ENCODE measurements at regions not wholly inside any gene's neighbourhood (a gene's known extent, or its start where the extent isn't known, plus 50 kb on each side); places are given as distances from the start of the nearest gene placed in this dataset.

- Histone ChIP-seq H3K4me3 (ENCODE audit: low read length) (no peak overlapping the region), H3K36me3 (ENCODE audit: control insufficient read depth, insufficient read depth, low read length) (no peaks in the 10 kb centered on the region), H3K27me3 (ENCODE audit: control insufficient read depth, insufficient read depth, low read length) (no peaks in the 10 kb centered on the region), H3K9ac (ENCODE audit: low read length) (no peak overlapping the region), H3K27ac (ENCODE audit: low read depth, low read length) (no peak overlapping the region), H3K4me1 (ENCODE audit: control insufficient read depth, insufficient read depth, low read length) (no peaks in the 10 kb centered on the region)
These were observed 288.3 kb downstream of the AHR start for GRCh38 chr7:17586711-17587110.

- Histone ChIP-seq H3K4me1 (ENCODE audit: control insufficient read depth, insufficient read depth, low read length) (no peaks in the 10 kb centered on the region), H3K36me3 (ENCODE audit: control insufficient read depth, insufficient read depth, low read length) (no peaks in the 10 kb centered on the region), H3K4me3 (ENCODE audit: low read length) (no peak overlapping the region), H3K9ac (ENCODE audit: low read length) (no peak overlapping the region), H3K27me3 (ENCODE audit: control insufficient read depth, insufficient read depth, low read length) (no peaks in the 10 kb centered on the region), H3K27ac (ENCODE audit: low read depth, low read length) (no peak overlapping the region)
These were observed 290.3 kb downstream of the AHR start for GRCh38 chr7:17588730-17589129.

DNA sequence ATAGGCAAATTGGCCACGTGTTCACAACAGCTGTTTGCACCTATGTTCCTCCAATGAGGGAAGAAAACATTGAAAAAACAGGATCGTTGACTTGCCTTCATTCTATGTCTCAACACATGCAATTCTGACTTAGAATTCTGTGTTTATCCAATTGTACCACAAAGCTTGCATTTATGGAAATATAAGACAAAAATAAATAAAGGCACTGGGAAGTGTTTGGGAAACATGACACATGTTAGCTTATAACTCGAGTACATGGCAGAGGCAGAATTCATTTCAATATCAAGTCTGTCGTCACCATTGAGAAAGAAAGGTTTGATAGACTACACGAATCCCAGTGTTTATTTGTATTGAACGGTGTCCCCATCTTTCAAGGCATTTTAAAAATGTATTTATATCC, 291.2 kb downstream of the AHR start:
- Histone ChIP-seq H3K4me3 (ENCODE audit: low read length) (no peak overlapping the region), H3K4me1 (ENCODE audit: control insufficient read depth, insufficient read depth, low read length) (no peaks in the 10 kb centered on the region), H3K27me3 (ENCODE audit: control insufficient read depth, insufficient read depth, low read length) (no peaks in the 10 kb centered on the region), H3K27ac (ENCODE audit: low read depth, low read length) (no peak overlapping the region), H3K36me3 (ENCODE audit: control insufficient read depth, insufficient read depth, low read length) (no peaks in the 10 kb centered on the region), H3K9ac (ENCODE audit: low read length) (no peak overlapping the region)

DNA sequence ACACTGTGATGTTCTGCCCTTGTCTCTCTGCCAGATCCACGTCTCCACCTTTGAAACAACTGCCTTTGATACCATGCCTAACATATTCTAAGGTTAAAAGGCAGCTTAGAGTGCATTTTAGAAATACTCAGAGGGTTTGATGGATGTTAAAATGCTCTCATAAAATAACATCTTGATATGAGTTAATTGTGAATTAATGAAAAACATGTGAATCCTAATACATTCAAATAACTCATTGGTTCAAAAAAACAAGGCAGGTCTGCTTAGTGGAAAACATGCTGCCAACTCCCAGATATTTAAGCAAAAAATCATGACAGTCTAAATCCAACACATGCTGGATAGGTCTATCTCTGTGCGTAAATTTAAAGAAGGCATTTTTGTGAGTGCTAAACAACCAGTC, 291.8 kb downstream of the AHR start:
- no peaks in the 10 kb centered on the region for H3K27me3 ChIP-seq (ENCODE audit: control insufficient read depth, insufficient read depth, low read length)
- no peak overlapping the region for H3K4me3 ChIP-seq (ENCODE audit: low read length)
- no peak overlapping the region for H3K9ac ChIP-seq (ENCODE audit: low read length)
- H3K27ac ChIP-seq (ENCODE audit: low read depth, low read length), result no peak overlapping the region
- no peaks in the 10 kb centered on the region for H3K4me1 ChIP-seq (ENCODE audit: control insufficient read depth, insufficient read depth, low read length)
- H3K36me3 ChIP-seq (ENCODE audit: control insufficient read depth, insufficient read depth, low read length), result no peaks in the 10 kb centered on the region

- Histone ChIP-seq H3K36me3 (ENCODE audit: control insufficient read depth, insufficient read depth, low read length) (no peaks in the 10 kb centered on the region), H3K9ac (ENCODE audit: low read length) (no peak overlapping the region), H3K4me3 (ENCODE audit: low read length) (no peak overlapping the region), H3K27me3 (ENCODE audit: control insufficient read depth, insufficient read depth, low read length) (no peaks in the 10 kb centered on the region), H3K27ac (ENCODE audit: low read depth, low read length) (no peak overlapping the region), H3K4me1 (ENCODE audit: control insufficient read depth, insufficient read depth, low read length) (no peaks in the 10 kb centered on the region)
These were observed 295.5 kb downstream of the AHR start for GRCh38 chr7:17593819-17594419.

DNA sequence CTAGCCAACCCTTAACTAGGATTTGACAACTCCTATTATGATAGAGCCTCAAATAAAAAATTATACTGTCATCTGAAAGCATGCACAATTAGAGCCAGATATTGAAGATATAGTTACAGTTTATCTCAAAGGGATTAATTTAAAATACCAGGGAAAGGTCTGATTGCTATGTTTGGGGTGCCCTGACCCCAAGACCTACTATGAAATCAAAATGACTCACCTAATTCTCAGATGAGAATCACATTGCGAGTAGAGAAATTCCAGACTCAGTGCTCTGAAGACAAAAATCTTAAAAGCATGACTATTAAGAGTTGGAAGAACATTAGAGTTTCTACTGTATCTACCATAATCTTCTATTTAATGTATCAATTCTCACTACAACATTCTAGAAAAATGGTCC, 297.1 kb downstream of the AHR start:
- H3K27ac ChIP-seq (ENCODE audit: low read depth, low read length), result no peak overlapping the region
- no peaks in the 10 kb centered on the region for H3K4me1 ChIP-seq (ENCODE audit: control insufficient read depth, insufficient read depth, low read length)
- no peak overlapping the region for H3K9ac ChIP-seq (ENCODE audit: low read length)
- no peaks in the 10 kb centered on the region for H3K36me3 ChIP-seq (ENCODE audit: control insufficient read depth, insufficient read depth, low read length)
- H3K4me3 ChIP-seq (ENCODE audit: low read length), result no peak overlapping the region
- no peaks in the 10 kb centered on the region for H3K27me3 ChIP-seq (ENCODE audit: control insufficient read depth, insufficient read depth, low read length)

DNA sequence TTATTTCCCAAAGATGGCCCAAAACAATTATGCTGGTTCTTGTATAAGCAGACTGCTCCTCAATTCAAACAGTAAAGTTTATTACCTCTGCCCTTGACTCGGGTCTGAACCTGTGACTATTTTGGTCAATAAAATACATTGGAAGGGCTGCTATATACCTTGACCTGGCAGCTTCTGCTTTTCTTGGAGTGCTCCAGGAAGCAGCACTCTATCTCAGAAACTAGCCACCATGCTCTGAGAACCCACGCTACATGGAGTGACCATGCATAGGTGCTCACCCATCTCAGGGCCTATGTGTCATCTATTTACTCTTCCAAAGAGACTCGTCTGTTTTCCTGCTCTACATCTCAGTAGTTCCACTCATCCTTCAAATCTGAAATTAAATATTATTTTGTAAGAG, 299.9 kb downstream of the AHR start:
- H3K4me3 ChIP-seq (ENCODE audit: low read length), result no peak overlapping the region
- no peak overlapping the region for H3K9ac ChIP-seq (ENCODE audit: low read length)
- H3K4me1 ChIP-seq (ENCODE audit: control insufficient read depth, insufficient read depth, low read length), result no peaks in the 10 kb centered on the region
- no peaks in the 10 kb centered on the region for H3K36me3 ChIP-seq (ENCODE audit: control insufficient read depth, insufficient read depth, low read length)
- H3K27ac ChIP-seq (ENCODE audit: low read depth, low read length), result no peak overlapping the region
- no peaks in the 10 kb centered on the region for H3K27me3 ChIP-seq (ENCODE audit: control insufficient read depth, insufficient read depth, low read length)

DNA sequence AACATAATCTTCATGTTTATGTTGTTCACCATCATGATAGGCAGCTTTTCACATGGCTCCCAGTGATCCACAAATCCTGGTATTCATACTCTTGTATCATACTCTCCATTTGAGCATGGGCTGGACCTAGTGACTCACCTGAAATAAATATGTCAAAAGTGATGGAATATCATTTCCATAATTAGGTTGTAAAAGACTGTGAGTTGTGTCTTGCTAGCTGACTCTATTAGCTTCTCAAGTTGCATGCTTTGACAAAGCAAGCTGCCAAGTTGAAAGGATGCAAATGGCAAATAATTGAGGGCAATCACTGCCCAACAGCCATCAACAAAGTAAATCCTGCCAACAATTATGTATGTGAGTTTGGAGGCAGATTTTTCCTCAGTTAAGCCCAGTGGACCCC, 300.4 kb downstream of the AHR start:
- H3K27me3 ChIP-seq (ENCODE audit: control insufficient read depth, insufficient read depth, low read length), result no peaks in the 10 kb centered on the region
- no peaks in the 10 kb centered on the region for H3K4me1 ChIP-seq (ENCODE audit: control insufficient read depth, insufficient read depth, low read length)
- H3K9ac ChIP-seq (ENCODE audit: low read length), result no peak overlapping the region
- no peak overlapping the region for H3K27ac ChIP-seq (ENCODE audit: low read depth, low read length)
- no peaks in the 10 kb centered on the region for H3K36me3 ChIP-seq (ENCODE audit: control insufficient read depth, insufficient read depth, low read length)
- no peak overlapping the region for H3K4me3 ChIP-seq (ENCODE audit: low read length)

DNA sequence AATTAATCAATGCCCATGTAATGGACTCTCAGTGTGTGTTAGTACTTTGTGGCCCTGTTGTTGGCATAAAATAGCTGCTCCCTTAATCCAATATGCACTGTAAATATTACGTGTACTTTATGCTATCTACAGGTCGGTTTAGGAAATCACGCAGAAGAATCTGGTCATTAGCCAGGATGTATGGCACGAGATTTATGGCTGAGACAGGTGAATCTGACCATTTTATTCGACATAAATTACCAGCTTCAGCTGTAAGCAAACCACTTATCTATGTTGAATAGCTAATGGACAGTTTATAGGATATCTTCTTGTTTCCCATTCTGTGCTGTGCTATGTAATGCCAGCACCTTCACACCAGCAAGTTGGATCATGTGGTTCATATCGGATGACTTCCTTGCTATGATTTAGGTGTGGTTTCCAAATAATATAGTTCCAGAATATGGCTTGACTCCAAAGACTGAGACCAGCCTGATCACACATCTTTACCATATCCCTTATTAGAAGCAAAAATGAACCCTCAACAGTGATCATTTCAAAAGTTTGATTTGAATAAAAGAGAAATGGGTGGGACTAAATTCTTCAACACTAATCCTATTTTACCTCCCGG, 301.4 kb downstream of the AHR start:
- Histone ChIP-seq H3K36me3 (ENCODE audit: control insufficient read depth, insufficient read depth, low read length) (no peaks in the 10 kb centered on the region), H3K27ac (ENCODE audit: low read depth, low read length) (no peak overlapping the region), H3K9ac (ENCODE audit: low read length) (no peak overlapping the region), H3K4me1 (ENCODE audit: control insufficient read depth, insufficient read depth, low read length) (no peaks in the 10 kb centered on the region), H3K27me3 (ENCODE audit: control insufficient read depth, insufficient read depth, low read length) (no peaks in the 10 kb centered on the region), H3K4me3 (ENCODE audit: low read length) (no peak overlapping the region)

GRCh38 chr7:17600340-17600752, 301.9 kb downstream of the AHR start:
- no peak overlapping the region for H3K4me3 ChIP-seq (ENCODE audit: low read length)
- H3K27me3 ChIP-seq (ENCODE audit: control insufficient read depth, insufficient read depth, low read length), result no peaks in the 10 kb centered on the region
- no peak overlapping the region for H3K27ac ChIP-seq (ENCODE audit: low read depth, low read length)
- no peaks in the 10 kb centered on the region for H3K4me1 ChIP-seq (ENCODE audit: control insufficient read depth, insufficient read depth, low read length)
- H3K36me3 ChIP-seq (ENCODE audit: control insufficient read depth, insufficient read depth, low read length), result no peaks in the 10 kb centered on the region
- no peak overlapping the region for H3K9ac ChIP-seq (ENCODE audit: low read length)

DNA sequence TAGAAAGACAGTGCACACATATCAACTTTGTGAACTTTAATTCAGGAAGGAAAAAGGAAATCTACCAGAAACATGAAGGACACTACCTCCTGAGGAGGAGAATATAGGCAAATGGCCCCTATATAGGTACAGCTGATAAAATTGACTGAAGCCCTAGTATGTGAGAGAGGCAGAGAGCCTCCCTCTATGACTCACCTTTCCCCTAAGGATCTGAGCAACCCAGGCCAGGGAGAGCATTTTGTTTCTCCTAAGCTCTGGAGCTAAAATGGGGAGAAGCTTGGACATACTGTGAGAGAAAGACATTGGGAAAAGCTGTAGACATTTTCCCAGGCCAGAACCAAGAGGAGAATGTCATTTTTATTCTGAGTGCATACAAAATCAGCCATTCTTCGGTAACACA, 303.5 kb downstream of the AHR start:
- Histone ChIP-seq H3K27me3 (ENCODE audit: control insufficient read depth, insufficient read depth, low read length) (no peaks in the 10 kb centered on the region), H3K4me3 (ENCODE audit: low read length) (no peak overlapping the region), H3K9ac (ENCODE audit: low read length) (no peak overlapping the region), H3K27ac (ENCODE audit: low read depth, low read length) (no peak overlapping the region), H3K36me3 (ENCODE audit: control insufficient read depth, insufficient read depth, low read length) (no peaks in the 10 kb centered on the region), H3K4me1 (ENCODE audit: control insufficient read depth, insufficient read depth, low read length) (no peaks in the 10 kb centered on the region)

- no peak overlapping the region for H3K27ac ChIP-seq (ENCODE audit: low read depth, low read length)
- H3K4me3 ChIP-seq (ENCODE audit: low read length), result no peak overlapping the region
- H3K4me1 ChIP-seq (ENCODE audit: control insufficient read depth, insufficient read depth, low read length), result no peaks in the 10 kb centered on the region
- H3K36me3 ChIP-seq (ENCODE audit: control insufficient read depth, insufficient read depth, low read length), result no peaks in the 10 kb centered on the region
- H3K27me3 ChIP-seq (ENCODE audit: control insufficient read depth, insufficient read depth, low read length), result no peaks in the 10 kb centered on the region
- no peak overlapping the region for H3K9ac ChIP-seq (ENCODE audit: low read length)
These were observed 309.8 kb downstream of the AHR start for GRCh38 chr7:17608114-17608833.

DNA sequence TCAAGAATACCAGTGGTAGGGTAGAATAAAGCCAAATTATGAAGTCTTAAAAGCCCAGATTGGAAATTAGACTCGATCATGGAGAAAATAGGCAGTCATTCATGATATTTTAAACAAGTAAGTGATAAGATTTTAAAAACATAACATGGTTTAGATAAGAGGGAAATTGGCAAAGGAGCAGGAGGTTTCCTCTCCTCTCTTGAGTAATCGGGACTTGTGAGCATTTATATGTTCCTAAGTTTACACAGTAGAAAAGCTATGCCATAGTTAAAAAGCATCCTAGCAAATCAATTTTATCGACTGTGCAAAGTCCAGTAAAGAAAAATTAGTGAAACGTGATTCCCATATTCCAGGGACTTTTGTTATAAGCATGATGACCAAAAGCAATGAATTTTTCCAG, 313.2 kb downstream of the AHR start:
- Histone ChIP-seq H3K36me3 (ENCODE audit: control insufficient read depth, insufficient read depth, low read length) (no peaks in the 10 kb centered on the region), H3K4me1 (ENCODE audit: control insufficient read depth, insufficient read depth, low read length) (no peaks in the 10 kb centered on the region), H3K9ac (ENCODE audit: low read length) (no peak overlapping the region), H3K4me3 (ENCODE audit: low read length) (no peak overlapping the region), H3K27me3 (ENCODE audit: control insufficient read depth, insufficient read depth, low read length) (no peaks in the 10 kb centered on the region), H3K27ac (ENCODE audit: low read depth, low read length) (no peak overlapping the region)

All from rectal smooth muscle tissue (tissue), 1 donor.